HPDE6-E6E7 (cell line): ENCODE measurements at regions not wholly inside any gene's neighbourhood (a gene's known extent, or its start where the extent isn't known, plus 50 kb on each side); places are given as distances from the start of the nearest gene placed in this dataset.

Source experiments
- DNase-seq: peaks from one replicate; pipeline ENCODE4 v3.0.0; 2011; ENCODE audit warnings: missing footprints; ENCODE audit errors: extremely low spot score

DNA sequence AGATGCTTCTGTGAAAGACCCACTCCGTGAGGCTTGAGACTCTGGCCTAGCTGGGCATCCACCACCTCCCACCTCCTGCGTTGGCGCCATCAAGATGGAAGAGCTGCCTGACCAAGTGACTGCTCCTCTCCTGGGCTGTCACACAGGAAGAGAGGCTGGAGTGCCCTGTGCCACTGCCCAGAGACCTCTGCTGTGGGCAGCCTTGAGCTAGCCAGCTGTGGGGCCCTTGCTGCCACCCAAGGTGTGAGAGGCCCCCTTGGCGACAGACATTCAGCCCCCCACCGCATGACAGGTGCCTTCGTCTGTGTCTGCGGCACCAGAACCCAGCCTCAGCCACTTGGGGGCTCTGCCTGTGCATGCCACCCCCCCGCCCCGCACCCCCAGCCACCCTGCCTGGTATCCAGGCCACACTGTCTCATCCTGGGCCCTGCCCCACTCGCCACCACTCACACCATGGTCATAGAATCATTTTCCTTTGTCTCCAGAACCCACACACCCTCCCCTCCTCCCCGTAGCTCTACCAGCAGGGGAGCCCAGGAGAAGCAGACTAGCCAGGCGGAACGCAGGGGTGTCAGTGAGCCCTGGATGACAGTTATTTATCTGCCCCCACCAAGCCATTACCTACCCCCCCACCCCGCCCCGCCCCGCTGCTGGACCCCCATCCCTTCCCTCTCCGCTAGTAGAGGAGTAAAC, 120.9 kb upstream of the LHX1 start:
- no peak for DNase-seq

DNA sequence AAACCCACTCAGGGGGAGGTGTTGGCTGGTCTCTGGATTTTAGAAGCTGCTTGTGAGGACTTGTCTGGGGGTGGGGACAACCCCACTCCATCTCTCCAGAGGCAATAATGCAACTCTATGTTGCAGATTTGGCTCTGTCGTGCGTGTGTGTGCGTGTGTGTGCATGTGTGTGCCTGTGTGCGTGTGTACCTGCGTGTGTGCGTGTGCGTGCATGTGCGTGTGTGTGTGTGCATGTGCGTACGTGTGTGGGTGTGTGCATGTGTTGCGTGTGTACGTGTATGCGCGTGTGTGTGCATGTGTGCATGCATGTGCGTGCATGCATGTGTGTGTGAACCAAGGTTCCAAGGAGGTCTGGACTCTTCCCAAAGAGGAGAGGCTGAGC, 120.4 kb upstream of the LHX1 start:
- no peak for DNase-seq

DNA sequence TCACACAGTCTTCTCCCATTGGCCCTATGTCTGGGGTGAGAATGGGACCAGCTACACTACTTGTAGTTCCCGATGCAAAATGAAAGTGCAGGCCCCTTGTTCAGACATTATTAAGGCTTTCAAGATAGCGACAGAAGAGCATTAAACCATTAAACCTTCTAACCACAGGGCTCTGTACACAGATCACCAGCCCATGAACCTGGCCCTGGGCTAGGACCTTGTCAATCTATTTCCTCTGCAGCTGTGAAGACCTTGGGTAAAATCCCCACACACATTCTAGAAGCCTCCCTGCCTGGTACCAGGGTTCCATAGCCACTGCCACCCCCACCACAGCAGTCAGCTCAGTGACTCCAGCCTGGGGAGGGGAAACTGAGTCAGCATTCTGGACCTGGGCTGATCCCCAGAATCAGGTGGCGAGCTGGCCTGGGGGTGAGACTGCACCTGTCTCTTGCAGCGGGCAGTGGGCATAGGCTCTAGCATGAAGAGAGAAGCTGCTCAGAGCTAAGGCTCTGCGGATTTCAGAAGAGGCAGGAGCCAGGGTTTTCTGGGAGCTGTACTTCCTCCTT, 119.7 kb upstream of the LHX1 start:
- DNase-seq = no peak

- DNase-seq = no peak
These were observed 119.0 kb upstream of the LHX1 start for GRCh38 chr17:36818134-36818825.

GRCh38 chr17:36823850-36824677, 113.2 kb upstream of the LHX1 start:
- no peak for DNase-seq

GRCh38 chr17:36824678-36825101, 112.6 kb upstream of the LHX1 start:
- DNase-seq = peak; percentile 26

- no peak for DNase-seq
These were observed 112.2 kb upstream of the LHX1 start for GRCh38 chr17:36825113-36825512.

- DNase-seq = no peak
These were observed 111.8 kb upstream of the LHX1 start for GRCh38 chr17:36825521-36825920.

DNA sequence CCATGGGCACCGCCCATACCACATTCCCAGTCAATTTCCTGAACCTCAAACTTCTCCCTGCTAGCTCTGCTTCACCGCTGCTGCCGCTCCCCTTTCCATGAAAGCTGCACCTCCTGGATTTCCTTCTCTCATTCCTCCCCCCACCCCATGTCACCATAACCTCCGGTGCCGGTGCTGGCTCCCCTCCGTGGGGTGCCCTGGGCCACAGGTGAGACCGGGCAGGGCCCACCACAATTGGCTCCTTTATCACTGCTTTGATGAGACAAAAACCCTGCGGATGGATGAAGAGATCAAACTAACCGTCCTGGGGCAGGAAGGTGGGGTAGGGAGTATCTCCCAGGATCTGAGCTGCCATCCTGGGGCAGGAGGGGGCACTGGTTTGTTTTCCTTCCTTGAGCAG, 111.3 kb upstream of the LHX1 start:
- no peak for DNase-seq

DNA sequence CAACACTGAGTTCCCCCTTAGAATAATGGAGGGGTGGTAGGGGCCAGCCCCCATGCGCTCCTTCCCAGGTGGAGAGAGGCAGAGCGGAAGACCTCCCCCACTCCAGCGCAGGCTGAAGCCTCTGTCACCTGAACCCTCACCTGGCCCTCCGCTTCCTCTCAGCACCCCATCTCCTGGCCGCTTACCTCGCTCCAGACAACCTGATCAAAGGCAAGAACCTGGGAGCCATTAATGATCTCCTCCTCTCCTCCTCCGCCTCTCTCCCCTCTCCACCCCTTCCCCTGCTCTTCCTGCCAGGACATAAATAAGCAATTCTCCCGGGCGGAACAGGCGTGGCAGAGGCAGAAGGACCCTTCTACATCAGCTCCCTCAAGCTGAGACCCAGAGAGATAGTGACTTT, 110.2 kb upstream of the LHX1 start:
- DNase-seq = no peak

- no peak for DNase-seq
These were observed 107.6 kb upstream of the LHX1 start for GRCh38 chr17:36829676-36830075.

DNA sequence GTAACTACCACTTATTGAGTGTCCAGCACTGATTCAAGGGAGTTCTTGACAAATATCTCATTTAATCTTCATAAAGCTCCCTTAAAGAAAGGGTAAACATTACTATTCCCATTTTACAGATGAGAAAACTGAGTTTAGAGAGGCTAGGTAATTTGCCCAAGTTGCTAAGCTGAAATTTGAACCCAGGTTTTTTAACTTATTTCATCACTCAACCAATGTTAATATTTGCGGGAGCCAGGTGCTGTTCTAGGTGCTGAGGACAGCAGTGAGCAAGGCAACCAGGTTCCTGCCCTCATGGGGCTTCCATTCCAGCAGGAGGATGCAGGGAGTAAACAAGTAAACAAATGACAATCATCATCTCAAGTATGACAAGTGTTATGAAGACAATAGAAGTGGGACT, 104.0 kb upstream of the LHX1 start:
- DNase-seq = no peak

GRCh38 chr17:36835036-36835435, 102.2 kb upstream of the LHX1 start:
- DNase-seq = no peak

DNA sequence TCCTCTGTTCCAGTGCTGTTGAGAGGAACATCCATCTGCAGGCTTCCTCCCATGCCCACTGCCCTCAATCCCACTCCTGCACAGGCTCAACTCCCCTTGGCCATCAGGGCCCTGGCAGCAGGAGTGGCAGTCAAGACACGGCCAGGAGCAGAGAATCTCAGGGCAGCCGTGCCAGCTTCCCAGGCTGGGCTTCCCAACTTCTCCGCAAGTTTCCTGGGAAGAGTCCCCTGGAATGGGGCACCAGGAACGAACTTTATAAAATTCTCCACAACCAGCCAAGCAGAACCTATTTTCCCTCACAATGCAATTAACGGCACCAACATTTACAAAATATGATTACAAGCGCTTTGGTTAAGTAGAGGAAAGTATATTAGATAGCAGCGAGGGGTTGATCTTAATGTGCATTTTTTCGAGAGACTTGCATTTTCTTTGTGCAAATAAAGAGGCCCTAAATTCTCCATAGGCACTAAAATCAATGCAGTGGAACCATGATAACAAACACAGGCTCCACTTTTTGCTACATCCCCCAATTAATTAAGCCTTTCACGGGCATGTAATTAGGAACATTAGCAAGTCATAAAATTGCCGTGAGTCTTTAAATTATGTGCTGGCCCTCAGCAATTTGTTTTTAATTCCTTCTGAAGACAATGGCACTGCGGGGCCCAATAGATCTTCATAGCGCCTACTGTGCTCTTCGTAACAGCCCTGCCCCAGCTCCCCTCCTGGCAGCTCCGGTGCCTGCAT, 99.9 kb upstream of the LHX1 start:
- no peak for DNase-seq

GRCh38 chr17:36837939-36838272, 99.4 kb upstream of the LHX1 start:
- DNase-seq = no peak

- no peak for DNase-seq
These were observed 98.0 kb upstream of the LHX1 start for GRCh38 chr17:36839256-36839655.

DNA sequence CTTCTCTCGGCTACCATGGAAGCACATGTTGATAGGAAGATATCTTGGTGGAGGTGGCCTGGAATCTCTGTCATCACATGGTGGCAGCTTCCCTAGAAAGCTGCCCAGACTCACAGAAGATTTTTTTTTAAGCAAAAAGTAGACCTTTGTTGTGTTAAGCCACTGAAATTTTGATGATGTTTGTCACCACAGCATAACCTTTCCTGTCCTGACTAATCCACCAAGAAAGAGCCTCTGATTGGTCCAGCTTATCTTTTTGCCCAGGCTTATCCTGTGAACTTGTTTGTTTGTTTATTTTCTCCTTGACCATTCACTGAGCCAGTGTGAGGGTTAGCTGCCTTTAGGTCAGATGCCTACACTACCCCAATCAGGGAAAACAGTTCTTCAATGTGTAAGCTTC, 96.5 kb upstream of the LHX1 start:
- no peak for DNase-seq

DNA sequence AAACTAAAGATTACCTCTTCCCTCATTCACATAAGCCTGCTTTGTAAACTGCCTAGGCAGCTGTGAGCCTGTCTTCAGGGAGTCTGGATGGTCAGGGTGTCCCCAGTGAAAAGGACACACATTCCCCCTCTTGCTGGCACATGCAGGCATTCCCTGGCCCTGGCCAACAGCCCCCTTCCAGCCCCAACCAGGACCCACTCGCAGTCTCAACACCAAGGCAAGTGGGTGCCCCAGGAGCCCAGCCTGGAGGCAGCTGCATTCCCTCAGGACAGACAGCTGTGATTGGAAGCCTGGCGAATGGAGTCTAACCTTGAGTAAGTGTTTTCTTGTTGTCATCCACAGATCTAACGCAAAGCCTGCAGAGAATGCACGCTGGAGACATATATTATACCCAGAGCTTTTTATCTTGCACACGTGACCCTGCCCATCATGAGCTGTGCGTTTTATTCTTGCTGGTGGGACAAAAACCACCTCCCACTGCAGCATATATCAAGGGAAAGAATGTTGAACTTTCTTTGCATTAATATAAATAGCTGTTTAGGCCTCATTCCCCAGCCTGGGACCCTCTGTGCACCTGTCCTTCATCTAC, 95.0 kb upstream of the LHX1 start:
- DNase-seq = no peak

GRCh38 chr17:36842963-36843558, 94.2 kb upstream of the LHX1 start:
- DNase-seq = no peak

- DNase-seq = no peak
These were observed 93.3 kb upstream of the LHX1 start for GRCh38 chr17:36844013-36844412.

GRCh38 chr17:36844601-36845000, 92.7 kb upstream of the LHX1 start:
- DNase-seq = no peak
